ENCODE measurements at regions not wholly inside any gene's neighbourhood (a gene's known extent, or its start where the extent isn't known, plus 50 kb on each side); places are given as distances from the start of the nearest gene placed in this dataset.

DNA sequence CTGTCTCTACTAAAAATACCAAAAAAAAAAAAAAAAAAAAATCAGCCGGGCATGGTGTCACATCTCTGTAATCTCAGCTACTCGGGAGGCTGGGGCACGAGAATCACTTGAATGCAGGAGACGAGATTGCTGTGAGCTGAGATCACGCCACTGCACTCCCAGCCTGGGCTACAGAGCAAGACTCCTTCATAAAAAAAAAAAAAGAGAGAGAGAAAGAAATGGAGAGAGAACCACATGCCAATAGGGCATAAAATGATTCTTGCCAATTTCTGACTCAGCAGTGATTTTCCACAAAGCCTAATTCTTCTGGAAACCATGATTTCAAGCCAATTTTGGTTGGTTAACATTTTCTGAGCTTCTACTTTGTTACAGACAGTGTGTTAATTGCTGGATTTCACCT, 250.4 kb upstream of the SEL1L start:
- no peaks in the 10 kb centered on the region for H3K4me1 ChIP-seq (ENCODE audit: control insufficient read depth, extremely low read depth, insufficient read depth, low read length)
- TF ChIP-seq GATA2 (IDR thresholded peaks at IDR 0.05; ENCODE audit: insufficient read depth, insufficient read length, low read depth, low read length) (no peak), MYC (IDR thresholded peaks at IDR 0.05; ENCODE audit: low read depth, low read length) (no peak), FOS (IDR thresholded peaks at IDR 0.05; ENCODE audit: borderline replicate concordance, insufficient read depth, low read length) (no peak), POLR2AphosphoS5 (IDR thresholded peaks at IDR 0.05; ENCODE audit: insufficient read depth, low read depth, low read length) (no peak), EZH2 (IDR thresholded peaks at IDR 0.05; ENCODE audit: borderline replicate concordance, low read depth, low read length, severe bottlenecking) (no peak), POLR2A (IDR thresholded peaks at IDR 0.05; ENCODE audit: low read depth, low read length) (no peak), JUN (IDR thresholded peaks at IDR 0.05; ENCODE audit: borderline replicate concordance, insufficient read depth, insufficient read length, low read depth) (no peak)
- TF ChIP-seq, protein P1, sequence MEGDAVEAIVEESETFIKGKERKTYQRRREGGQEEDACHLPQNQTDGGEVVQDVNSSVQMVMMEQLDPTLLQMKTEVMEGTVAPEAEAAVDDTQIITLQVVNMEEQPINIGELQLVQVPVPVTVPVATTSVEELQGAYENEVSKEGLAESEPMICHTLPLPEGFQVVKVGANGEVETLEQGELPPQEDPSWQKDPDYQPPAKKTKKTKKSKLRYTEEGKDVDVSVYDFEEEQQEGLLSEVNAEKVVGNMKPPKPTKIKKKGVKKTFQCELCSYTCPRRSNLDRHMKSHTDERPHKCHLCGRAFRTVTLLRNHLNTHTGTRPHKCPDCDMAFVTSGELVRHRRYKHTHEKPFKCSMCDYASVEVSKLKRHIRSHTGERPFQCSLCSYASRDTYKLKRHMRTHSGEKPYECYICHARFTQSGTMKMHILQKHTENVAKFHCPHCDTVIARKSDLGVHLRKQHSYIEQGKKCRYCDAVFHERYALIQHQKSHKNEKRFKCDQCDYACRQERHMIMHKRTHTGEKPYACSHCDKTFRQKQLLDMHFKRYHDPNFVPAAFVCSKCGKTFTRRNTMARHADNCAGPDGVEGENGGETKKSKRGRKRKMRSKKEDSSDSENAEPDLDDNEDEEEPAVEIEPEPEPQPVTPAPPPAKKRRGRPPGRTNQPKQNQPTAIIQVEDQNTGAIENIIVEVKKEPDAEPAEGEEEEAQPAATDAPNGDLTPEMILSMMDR (IDR thresholded peaks at IDR 0.05; ENCODE audit: extremely low read depth in 1 of 2, insufficient read depth in 1 of 2, low read depth in 1 of 2, low read length in 2 of 2) = no peak
- TF ChIP-seq, protein P2, sequence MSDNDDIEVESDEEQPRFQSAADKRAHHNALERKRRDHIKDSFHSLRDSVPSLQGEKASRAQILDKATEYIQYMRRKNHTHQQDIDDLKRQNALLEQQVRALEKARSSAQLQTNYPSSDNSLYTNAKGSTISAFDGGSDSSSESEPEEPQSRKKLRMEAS (IDR thresholded peaks at IDR 0.05; ENCODE audit: insufficient read depth, insufficient read length) = no peak
- intact Hi-C loops (cut with micrococcal nuclease) = no loop called here
- ChIA-PET POLR2A (no interaction called here), CTCF (no interaction called here)
- dilution Hi-C loops (cut with MboI; ENCODE audit: extremely low pct_ligation_motif_present, low sequenced_read_pairs) = no loop called here
- no peak overlapping the region for H3K27ac ChIP-seq (ENCODE audit: insufficient read depth, low read depth, low read length)
- no peak overlapping the region for H2AFZ ChIP-seq (ENCODE audit: low read depth, low read length)
- H3K9ac ChIP-seq (replicated peaks; ENCODE audit: extremely low read depth, insufficient read depth, low read length) = no peak overlapping the region
- H3K4me2 ChIP-seq (ENCODE audit: insufficient read depth, low read length) = no peak overlapping the region
- no peak for FAIRE-seq
- no TSS peak for BruUV-seq (replicated peaks)
- H3K36me3 ChIP-seq (ENCODE audit: control insufficient read depth in 2 of 2, extremely low read depth in 1 of 2, insufficient read depth in 2 of 2, low read length in 2 of 2) = no peaks in the 10 kb centered on the region
- DNase-seq (ENCODE audit: low read depth, low spot score) = no peak
- no peaks in the 10 kb centered on the region for H3K9me1 ChIP-seq (replicated peaks; ENCODE audit: control insufficient read depth, extremely low read depth, insufficient read depth, low read length)
- no peak overlapping the region for H3K4me3 ChIP-seq (replicated peaks in 1 of 3; ENCODE audit: insufficient read depth in 1 of 3, low read depth in 1 of 3, low read length in 3 of 3)
- no peaks in the 10 kb centered on the region for H3K27me3 ChIP-seq (ENCODE audit: control insufficient read depth in 2 of 2, insufficient read depth in 2 of 2, low read length in 2 of 2)
- no peaks in the 10 kb centered on the region for H4K20me1 ChIP-seq (replicated peaks; ENCODE audit: control insufficient read depth, extremely low read depth, insufficient read depth, low read length)
- H3K9me3 ChIP-seq (replicated peaks; ENCODE audit: control insufficient read depth, insufficient read depth, low read length) = peaks cover 4% of the 10 kb centered on the region
- H3K79me2 ChIP-seq (ENCODE audit: control insufficient read depth, insufficient read depth, low read length) = no peaks in the 10 kb centered on the region
